GM18858 (cell line): ENCODE measurements at regions not wholly inside any gene's neighbourhood (a gene's known extent, or its start where the extent isn't known, plus 50 kb on each side); places are given as distances from the start of the nearest gene placed in this dataset.
"Not testable (repeated sequence)": the region's sequence is repeated elsewhere in the genome, so short reads cannot be mapped to it uniquely, and the experiment has no call there.

Experiments
- ATAC-seq: cut with Tn5 transposase; IDR thresholded peaks from one replicate; pipeline ENCODE4 v1.9.1; 2021; ENCODE audit not compliant: unreplicated experiment

- no peak for ATAC-seq
Measured at GRCh38 chr11:127994736-127995135, 592.6 kb downstream of the ETS1 start.

- no peak for ATAC-seq
Measured at GRCh38 chr11:127993788-127994187, 593.6 kb downstream of the ETS1 start.

GRCh38 chr11:127993281-127993680 is 594.1 kb downstream of the ETS1 start:
- ATAC-seq = no peak

GRCh38 chr11:127986073-127986472 is 601.3 kb downstream of the ETS1 start:
- ATAC-seq = no peak

DNA sequence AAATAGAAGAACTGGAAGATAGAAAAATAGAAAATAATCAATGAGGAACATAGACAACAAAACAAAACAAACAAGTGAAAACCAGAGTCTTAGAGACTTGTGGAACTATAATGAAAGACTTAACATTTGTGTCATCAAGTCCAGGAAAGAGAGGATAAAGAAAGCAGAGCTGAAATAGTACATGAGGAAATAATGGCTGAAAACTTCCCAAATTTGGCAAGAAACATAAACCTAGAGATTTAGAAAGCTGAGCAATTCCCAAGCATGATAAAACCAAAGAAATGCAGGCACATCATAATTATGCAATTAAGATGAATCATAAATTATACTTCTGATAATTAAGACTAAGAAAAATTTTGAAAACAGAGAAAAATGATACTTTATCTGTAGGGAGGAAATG is 614.5 kb downstream of the ETS1 start:
- ATAC-seq = no peak

GRCh38 chr11:127971448-127971847 is 615.9 kb downstream of the ETS1 start:
- ATAC-seq = no peak

DNA sequence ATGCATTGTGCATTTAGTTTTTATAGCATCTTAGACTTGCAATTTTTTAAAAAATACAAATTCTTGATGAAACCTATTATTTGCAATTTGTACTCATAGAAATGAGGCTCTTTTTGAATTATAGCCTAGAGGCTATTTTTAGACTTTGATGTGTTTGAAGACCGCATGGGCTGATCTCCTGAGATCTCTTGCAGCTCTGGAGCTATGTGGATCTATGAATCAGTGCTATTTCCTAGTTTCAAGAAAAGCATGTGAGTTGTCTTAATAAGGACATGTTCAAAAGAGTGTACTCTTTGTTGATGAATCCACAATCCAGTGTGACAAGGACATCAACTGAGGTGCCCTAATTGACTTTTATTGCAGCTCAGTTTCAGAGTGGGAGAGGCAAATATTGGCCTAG is 620.5 kb downstream of the ETS1 start:
- ATAC-seq = no peak

- no peak for ATAC-seq
Measured at GRCh38 chr11:127965939-127966668, 621.3 kb downstream of the ETS1 start.

DNA sequence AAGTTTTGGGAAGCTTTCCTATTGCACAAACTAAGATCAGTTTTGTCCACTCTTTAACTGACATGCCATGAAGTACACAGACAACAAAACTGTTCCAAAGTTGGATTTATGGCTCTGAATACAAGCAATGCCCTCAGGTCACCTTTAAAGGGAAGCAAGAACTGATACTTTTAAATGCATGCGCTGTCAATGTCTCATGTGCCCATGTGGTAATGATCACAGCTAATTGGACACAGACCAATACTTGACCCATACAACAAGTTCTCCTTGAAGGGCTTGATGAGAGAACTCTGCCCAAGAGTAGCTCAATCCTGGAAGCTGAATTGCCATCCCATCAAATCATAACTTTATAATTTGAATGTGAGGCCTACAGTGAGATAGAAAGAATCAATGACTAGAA is 624.9 kb downstream of the ETS1 start:
- ATAC-seq = no peak

- no peak for ATAC-seq
Measured at GRCh38 chr11:127950162-127950561, 637.2 kb downstream of the ETS1 start.

- ATAC-seq = no peak
Measured at GRCh38 chr11:127943763-127944162, 643.6 kb downstream of the ETS1 start.

GRCh38 chr11:127943152-127943551 is 644.2 kb downstream of the ETS1 start:
- ATAC-seq = no peak

DNA sequence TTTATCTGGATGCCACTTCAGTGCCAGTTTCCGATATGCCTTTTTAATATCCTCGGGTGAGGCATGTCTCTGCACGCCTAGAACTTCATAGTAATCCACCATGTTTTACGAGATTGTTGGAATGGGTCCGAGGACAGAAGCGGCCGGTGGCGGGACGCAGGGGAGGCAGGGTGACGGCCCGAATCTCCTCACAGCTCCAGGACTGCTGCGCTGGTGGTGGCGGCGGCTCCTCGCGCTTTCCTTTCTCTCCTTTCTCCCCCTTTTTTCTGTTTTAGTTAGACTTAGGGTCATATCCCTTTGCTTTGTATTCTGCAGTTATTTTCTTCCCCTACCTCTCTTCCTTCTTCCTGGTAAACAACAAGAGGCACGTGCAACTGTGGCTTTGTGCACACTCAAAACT is 645.8 kb downstream of the ETS1 start:
- not testable (repeated sequence) for ATAC-seq

- no peak for ATAC-seq
Measured at GRCh38 chr11:127939000-127939399, 648.4 kb downstream of the ETS1 start.

GRCh38 chr11:127935081-127935480 is 652.3 kb downstream of the ETS1 start:
- no peak for ATAC-seq

DNA sequence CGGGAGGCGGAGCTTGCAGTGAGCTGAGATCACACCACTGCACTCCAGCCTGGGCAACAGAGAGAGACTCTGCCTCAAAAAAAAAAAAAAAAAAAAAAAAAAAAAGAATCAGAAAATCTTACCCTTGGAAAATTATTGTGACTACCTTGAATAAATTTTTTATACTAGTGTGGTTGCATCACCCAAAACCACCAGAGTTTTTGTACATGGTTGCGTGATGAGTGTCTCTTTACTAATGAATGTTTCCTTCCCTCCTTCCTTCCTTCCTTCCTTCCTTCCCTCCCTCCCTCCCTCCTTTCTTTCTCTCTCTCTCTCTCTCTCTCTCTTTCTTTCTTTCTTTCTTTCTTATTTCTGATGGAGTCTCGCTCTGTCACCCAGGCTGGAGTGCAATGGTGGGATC is 653.4 kb downstream of the ETS1 start:
- not testable (repeated sequence) for ATAC-seq

DNA sequence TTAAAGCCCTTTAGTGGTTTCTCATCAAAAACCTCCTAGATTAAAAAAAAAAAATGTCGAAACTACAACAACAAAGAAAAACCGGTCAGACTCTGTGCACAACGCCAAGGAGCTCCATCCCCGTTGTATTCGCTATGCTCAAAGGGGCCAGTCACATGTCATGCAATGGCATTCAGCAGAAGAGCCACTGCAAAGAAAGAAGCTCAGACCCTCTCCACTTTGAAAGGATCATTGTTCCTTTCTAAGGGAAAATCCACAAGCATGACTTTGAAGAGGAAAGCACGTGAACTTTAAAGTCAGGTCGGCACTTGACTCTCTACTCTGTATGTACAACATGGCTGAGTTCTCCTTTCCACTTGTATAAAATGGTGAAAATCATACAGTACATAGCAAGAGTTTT is 655.6 kb downstream of the ETS1 start:
- no peak for ATAC-seq

DNA sequence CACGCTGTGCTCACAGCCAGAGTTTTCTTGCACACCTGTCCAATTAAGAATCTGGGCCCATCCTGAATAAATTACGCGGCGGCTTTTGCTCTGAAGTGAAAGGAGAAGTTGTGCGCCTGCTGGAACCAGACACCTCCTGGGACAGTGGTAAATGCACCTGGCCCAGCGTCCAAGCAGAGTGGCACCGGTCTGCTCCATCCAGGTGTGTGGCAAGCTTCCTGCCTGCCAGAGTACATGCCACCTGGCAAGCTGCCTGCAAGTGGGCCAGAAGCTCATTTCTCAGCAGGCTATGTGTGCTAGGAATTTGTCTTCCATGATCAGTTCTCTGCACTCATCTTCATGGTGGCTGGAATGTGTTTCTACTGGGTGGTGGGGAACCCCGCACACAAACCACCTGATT is 660.6 kb downstream of the ETS1 start:
- ATAC-seq = no peak

DNA sequence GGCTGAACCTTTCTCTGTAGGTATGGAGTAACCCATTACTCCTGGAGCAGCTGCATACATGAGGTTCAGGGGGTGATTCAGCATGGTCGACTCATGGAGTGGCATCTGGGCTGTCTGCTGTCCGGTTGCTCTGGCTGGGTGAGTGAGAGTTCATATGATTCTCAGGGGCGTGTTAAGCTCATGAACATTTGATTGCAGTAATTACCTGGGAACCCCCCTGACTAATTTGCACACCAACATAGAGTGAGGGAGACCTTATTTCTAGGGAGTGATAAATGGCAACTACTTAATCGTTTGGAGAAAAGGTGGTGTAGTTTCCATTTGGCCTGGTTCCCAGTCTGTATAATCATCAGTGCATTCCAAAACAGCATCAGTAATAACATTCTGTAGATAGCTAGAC is 661.9 kb downstream of the ETS1 start:
- ATAC-seq = no peak

GRCh38 chr11:127919206-127920000 is 668.0 kb downstream of the ETS1 start:
- no peak for ATAC-seq

GRCh38 chr11:127902382-127902781 is 685.0 kb downstream of the ETS1 start:
- no peak for ATAC-seq
